CD4-positive, alpha-beta T cell (primary cell): ENCODE measurements at regions not wholly inside any gene's neighbourhood (a gene's known extent, or its start where the extent isn't known, plus 50 kb on each side); places are given as distances from the start of the nearest gene placed in this dataset.

Experiments
- ATAC-seq: fragments of 200-7000 bp; cut with Tn5 transposase; one replicate; pipeline ENCODE4 v1.10.0; 2022; ENCODE audit warnings: mild to moderate bottlenecking; ENCODE audit not compliant: poor library complexity
- CTCF ChIA-PET: fragments of 350-600 bp; sonication (Branson Sonifier 250); formaldehyde crosslinking; loops from one replicate; lab custom pipeline; 2021; ENCODE audit warnings: antibody characterized with exemption, inconsistent platforms; lab: Charles Lee
- POLR2A ChIA-PET: fragments of 350-600 bp; sonication (Branson Sonifier 250); formaldehyde crosslinking; loops from one replicate; lab custom pipeline; 2021; ENCODE audit warnings: antibody characterized with exemption, inconsistent platforms; lab: Charles Lee
- DNase-seq, 14 experiments: peaks; one replicate each; pipeline ENCODE4 v3.0.0-alpha.2; 2013 to 2020; ENCODE audit warnings: mixed read lengths in 2 of 14
- H3K27ac ChIP-seq, 2 donors: one replicate each; pipeline versions ENCODE4 v1.5.1 to v1.7.0; 2013; ENCODE audit warnings: low read length in 2 of 2, low read depth in 1 of 2, mild to moderate bottlenecking in 1 of 2
- H3K27me3 ChIP-seq, 2 experiments: 1 replicate in 1 of 2; 2 replicates in 1 of 2; pipeline versions ENCODE4 v1.6.1 to v1.7.0; 2013; ENCODE audit warnings: low read length in 2 of 2, control low read depth in 1 of 2, mild to moderate bottlenecking in 1 of 2, moderate library complexity in 1 of 2; ENCODE audit not compliant: insufficient read depth in 2 of 2, control insufficient read depth in 1 of 2
- H3K36me3 ChIP-seq: one replicate; pipeline ENCODE4 v1.6.1; 2013; ENCODE audit warnings: low read length, control low read depth; ENCODE audit not compliant: insufficient read depth
- H3K4me1 ChIP-seq: one replicate; pipeline ENCODE4 v1.6.1; 2013; ENCODE audit warnings: low read length, control low read depth; ENCODE audit not compliant: insufficient read depth
- H3K4me3 ChIP-seq: one replicate; pipeline ENCODE4 v1.5.1; 2013; ENCODE audit warnings: mild to moderate bottlenecking, low read length, moderate library complexity
- H3K9me3 ChIP-seq, 2 experiments: 1 replicate in 1 of 2; 2 replicates in 1 of 2; pipeline versions ENCODE4 v1.6.1 to v1.7.0; 2013; ENCODE audit warnings: low read length in 2 of 2, mild to moderate bottlenecking in 2 of 2, control low read depth in 1 of 2, moderate library complexity in 1 of 2; ENCODE audit not compliant: control insufficient read depth in 1 of 2, insufficient read depth in 1 of 2
- H3K27ac Mint-ChIP-seq: one replicate; pipeline ENCODE4 v1.8.0; 2020; ENCODE audit warnings: mixed read lengths
- H3K27me3 Mint-ChIP-seq: one replicate; pipeline ENCODE4 v1.8.0; 2021; ENCODE audit warnings: mixed read lengths
- H3K36me3 Mint-ChIP-seq: one replicate; pipeline ENCODE4 v1.8.0; 2021; ENCODE audit warnings: low read depth, mixed read lengths
- H3K4me1 Mint-ChIP-seq: one replicate; pipeline ENCODE4 v1.8.0; 2021; ENCODE audit warnings: low read depth, mixed read lengths
- H3K4me3 Mint-ChIP-seq: one replicate; pipeline ENCODE4 v1.8.0; 2020; ENCODE audit warnings: mild to moderate bottlenecking, mixed read lengths
- H3K9me3 Mint-ChIP-seq: one replicate; pipeline ENCODE4 v1.8.0; 2020; ENCODE audit warnings: mixed read lengths
- CTCF ChIP-seq: fragments of 200-600 bp; IDR thresholded peaks from one replicate; pipeline ENCODE4 v1.8.0; 2022; ENCODE audit warnings: antibody characterized with exemption, mild to moderate bottlenecking
- intact Hi-C, 2 experiments: fragments of 100-400 bp; cut with DNase I in 1 of 2; cut with micrococcal nuclease in 1 of 2; formaldehyde crosslinking; loops; one replicate each; pipeline versions ENCODE4 v1.15.1 to v1.9.0; 2023 to 2025; cut with DNase I, micrococcal nuclease

- Histone ChIP-seq H3K4me3 (no peak overlapping the region), H3K4me1 (no peaks in the 10 kb centered on the region), H3K9me3 (peaks cover 6 to 16% of the 10 kb centered on the region in 2 experiments), H3K27ac (no peak overlapping the region), H3K27me3 (no peaks in the 10 kb centered on the region), H3K36me3 (no peaks in the 10 kb centered on the region)
- ATAC-seq: no peak
- ChIA-PET POLR2A (no interaction called here), CTCF (no interaction called here)
- intact Hi-C loops: no loop called here
- Mint-ChIP-seq H3K4me1 (no peaks in the 10 kb centered on the region), H3K27ac (no peak overlapping the region), H3K4me3 (no peak overlapping the region), H3K36me3 (no peaks in the 10 kb centered on the region), H3K27me3 (no peaks in the 10 kb centered on the region), H3K9me3 (peaks cover 14% of the 10 kb centered on the region)
- TF ChIP-seq CTCF: no peak
- peak in 1 of 14 experiments; percentile 6 for DNase-seq
These were observed 1304.9 kb downstream of the DSC3 start for GRCh38 chr18:29737620-29738019.

GRCh38 chr18:29737190-29737589 lies 1305.4 kb downstream of the DSC3 start:
- intact Hi-C loops: no loop called here
- peaks cover 17% of the 10 kb centered on the region for H3K9me3 Mint-ChIP-seq
- Histone ChIP-seq H3K27ac (no peak overlapping the region), H3K36me3 (no peaks in the 10 kb centered on the region), H3K4me3 (no peak overlapping the region), H3K27me3 (no peaks in the 10 kb centered on the region), H3K9me3 (peaks cover 6 to 16% of the 10 kb centered on the region in 2 experiments), H3K4me1 (no peaks in the 10 kb centered on the region)
- ChIA-PET CTCF (no interaction called here), POLR2A (no interaction called here)
- H3K4me1 Mint-ChIP-seq: no peaks in the 10 kb centered on the region
- no peak overlapping the region for H3K4me3 Mint-ChIP-seq
- no peaks in the 10 kb centered on the region for H3K36me3 Mint-ChIP-seq
- DNase-seq (no peak), ATAC-seq (no peak)
- H3K27ac Mint-ChIP-seq: no peak overlapping the region
- no peak for TF ChIP-seq CTCF
- H3K27me3 Mint-ChIP-seq: no peaks in the 10 kb centered on the region

DNA sequence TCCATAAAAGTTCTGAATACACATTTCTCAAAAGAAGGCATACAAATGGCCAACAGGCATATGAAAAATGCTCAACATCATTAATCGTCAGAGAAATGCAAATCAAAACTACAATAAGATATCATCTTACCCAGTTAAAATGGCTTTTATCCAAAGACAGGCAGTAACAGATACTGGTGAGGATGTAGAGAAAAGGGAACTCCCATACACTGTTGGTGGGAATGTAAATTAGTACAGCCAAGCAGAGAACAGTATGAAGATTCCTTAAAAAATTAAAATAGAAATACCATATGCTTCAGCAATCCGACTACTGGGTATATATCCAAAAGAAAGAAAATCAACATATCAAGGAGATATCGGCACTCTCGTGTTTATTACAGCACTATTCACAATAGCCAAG lies 1312.5 kb downstream of the DSC3 start:
- H3K27ac Mint-ChIP-seq: no peak overlapping the region
- TF ChIP-seq CTCF: no peak

More for the DNA sequence above, 1312.5 kb downstream of the DSC3 start:
- intact Hi-C loops: no loop called here
- ChIA-PET CTCF (no interaction called here), POLR2A (no interaction called here)
- H3K9me3 ChIP-seq: peaks cover 5 to 6% of the 10 kb centered on the region in 2 experiments
- H3K36me3 ChIP-seq: no peaks in the 10 kb centered on the region
- no peaks in the 10 kb centered on the region for H3K4me1 Mint-ChIP-seq
- DNase-seq (no peak), ATAC-seq (no peak)
- H3K27ac ChIP-seq: no peak overlapping the region
- H3K4me1 ChIP-seq: no peaks in the 10 kb centered on the region
- no peaks in the 10 kb centered on the region for H3K27me3 Mint-ChIP-seq
- H3K9me3 Mint-ChIP-seq: peaks cover 9% of the 10 kb centered on the region
- H3K36me3 Mint-ChIP-seq: no peaks in the 10 kb centered on the region
- no peak overlapping the region for H3K4me3 ChIP-seq
- H3K27me3 ChIP-seq: no peaks in the 10 kb centered on the region
- no peak overlapping the region for H3K4me3 Mint-ChIP-seq
